HL-60/S4 treated with phorbol 12-myristate 13-acetate at 8.2 ng/mL for 4 days and 3 days (cell line): ENCODE measurements at regions not wholly inside any gene's neighbourhood (a gene's known extent, or its start where the extent isn't known, plus 50 kb on each side); places are given as distances from the start of the nearest gene placed in this dataset.
"Not testable (repeated sequence)": the region's sequence is repeated elsewhere in the genome, so short reads cannot be mapped to it uniquely, and the experiment has no call there.

ENCODE experiments used
- in situ Hi-C: fragments of 300-500 bp; cut with MboI; formaldehyde crosslinking; loops from 2 replicates; pipeline ENCODE4 v1.15.0; 2022; ENCODE audit warnings: low sequenced_read_pairs

- in situ Hi-C loops, result no loop called here
These were observed 98.5 kb upstream of the CCDC80 start for GRCh38 chr3:112739252-112739965.

GRCh38 chr3:112738366-112738765 is 97.4 kb upstream of the CCDC80 start:
- in situ Hi-C loops, result no loop called here

- in situ Hi-C loops, result no loop called here
These were observed 96.0 kb upstream of the CCDC80 start for GRCh38 chr3:112736805-112737566.

- in situ Hi-C loops, result no loop called here
These were observed 95.4 kb upstream of the CCDC80 start for GRCh38 chr3:112736386-112736785.

- in situ Hi-C loops, result no loop called here
These were observed 95.0 kb upstream of the CCDC80 start for GRCh38 chr3:112735926-112736325.

GRCh38 chr3:112734736-112735350 is 93.9 kb upstream of the CCDC80 start:
- in situ Hi-C loops, result no loop called here

- in situ Hi-C loops, result no loop called here
These were observed 93.2 kb upstream of the CCDC80 start for GRCh38 chr3:112734171-112734570.

- in situ Hi-C loops, result no loop called here
These were observed 89.3 kb upstream of the CCDC80 start for GRCh38 chr3:112730210-112730609.

- in situ Hi-C loops, result no loop called here
These were observed 80.3 kb upstream of the CCDC80 start for GRCh38 chr3:112721231-112721630.

- in situ Hi-C loops, result no loop called here
These were observed 78.0 kb upstream of the CCDC80 start for GRCh38 chr3:112718967-112719366.

GRCh38 chr3:112718516-112718915 is 77.6 kb upstream of the CCDC80 start:
- in situ Hi-C loops, result no loop called here

GRCh38 chr3:112709911-112710310 is 69.0 kb upstream of the CCDC80 start:
- in situ Hi-C loops, result no loop called here

GRCh38 chr3:112699436-112699978 is 58.6 kb upstream of the CCDC80 start:
- in situ Hi-C loops, result no loop called here

- in situ Hi-C loops, result not testable (repeated sequence)
These were observed 57.5 kb upstream of the CCDC80 start for GRCh38 chr3:112698442-112698841.

- in situ Hi-C loops, result not testable (repeated sequence)
These were observed 55.3 kb upstream of the CCDC80 start for GRCh38 chr3:112696244-112696643.

- in situ Hi-C loops, result not testable (repeated sequence)
These were observed 54.6 kb upstream of the CCDC80 start for GRCh38 chr3:112695377-112696108.

- in situ Hi-C loops, result not testable (repeated sequence)
These were observed 54.0 kb upstream of the CCDC80 start for GRCh38 chr3:112694906-112695305.

GRCh38 chr3:112693186-112693585 is 52.2 kb upstream of the CCDC80 start:
- in situ Hi-C loops, result no loop called here
